GM18498 (cell line): ENCODE measurements at regions not wholly inside any gene's neighbourhood (a gene's known extent, or its start where the extent isn't known, plus 50 kb on each side); places are given as distances from the start of the nearest gene placed in this dataset.
A peak's percentile ranks its signal among the peaks of the same experiment; 100 is the strongest.

Experiments used
- ATAC-seq: cut with Tn5 transposase; IDR thresholded peaks from one replicate; pipeline ENCODE4 v1.9.1; 2021; ENCODE audit warnings: mild to moderate bottlenecking, moderate library complexity; ENCODE audit not compliant: unreplicated experiment

DNA sequence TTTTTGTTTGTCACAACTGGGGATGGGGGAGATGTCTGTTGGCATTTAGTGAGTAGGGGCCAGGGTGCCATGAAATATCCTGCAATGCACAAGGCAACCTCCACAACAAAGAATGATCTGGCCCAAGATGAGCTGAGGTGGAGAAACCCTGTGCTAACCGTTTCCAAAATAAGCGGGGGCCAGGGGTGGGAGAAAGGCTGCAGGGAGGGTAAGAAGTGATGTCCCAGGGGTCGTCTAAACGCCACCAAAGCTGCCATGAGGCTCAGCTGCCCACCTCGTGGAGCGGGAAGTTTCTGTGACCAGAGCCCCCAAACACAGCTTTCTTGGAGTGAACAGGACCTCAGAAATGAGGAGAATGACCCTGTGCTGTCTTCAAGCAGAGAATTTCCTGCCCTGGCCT is 76.5 kb upstream of the CDH5 start:
- no peak for ATAC-seq

DNA sequence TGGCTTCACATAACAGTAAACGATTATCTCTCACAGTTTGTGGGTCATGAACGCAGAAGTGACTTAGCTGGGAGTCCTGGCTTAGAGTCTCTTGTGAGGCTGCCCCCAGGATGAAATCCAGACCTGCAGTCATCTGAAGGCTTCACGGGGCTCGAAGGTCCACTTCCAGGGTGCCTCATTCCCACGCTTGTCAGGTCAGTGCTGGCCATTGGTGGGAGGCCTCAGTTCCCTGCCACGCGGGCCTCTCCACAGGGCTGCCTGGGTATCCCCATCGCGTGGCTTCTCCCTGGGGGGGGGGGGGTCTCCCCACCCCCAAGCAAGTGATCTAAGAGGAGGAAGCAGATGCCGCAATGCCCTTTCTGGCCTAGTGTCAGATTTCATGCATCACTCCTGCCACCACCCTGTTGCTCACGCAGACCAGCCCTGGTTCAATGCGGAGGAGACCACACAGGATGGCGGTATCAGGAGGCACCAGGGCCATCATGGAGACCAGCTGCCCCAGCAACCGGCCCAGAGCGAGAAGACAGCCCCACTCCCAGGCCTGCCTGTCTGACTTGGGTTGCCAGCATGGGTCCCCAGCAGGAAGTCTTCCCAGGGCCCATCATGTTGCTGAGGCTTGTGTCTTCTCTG is 77.3 kb upstream of the CDH5 start:
- no peak for ATAC-seq

DNA sequence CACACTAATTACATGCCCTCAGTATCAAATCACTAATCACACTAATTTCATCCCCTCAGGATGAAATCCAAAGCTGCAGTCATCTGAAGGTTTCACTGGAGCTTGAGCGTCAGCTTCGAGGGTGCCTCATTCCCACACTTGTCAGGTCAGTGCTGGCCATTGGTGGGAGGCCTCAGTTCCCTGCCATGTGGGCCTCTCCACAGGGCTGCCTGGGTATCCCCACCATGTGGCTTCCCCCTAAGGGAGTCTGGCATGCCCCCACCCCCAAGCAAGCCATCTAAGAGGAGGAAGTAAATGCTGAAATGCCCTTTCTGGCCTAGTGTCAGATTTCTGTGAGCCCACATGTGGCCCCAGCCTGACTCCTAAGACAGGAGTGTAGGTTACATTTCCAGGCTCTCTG is 78.6 kb upstream of the CDH5 start:
- no peak for ATAC-seq

DNA sequence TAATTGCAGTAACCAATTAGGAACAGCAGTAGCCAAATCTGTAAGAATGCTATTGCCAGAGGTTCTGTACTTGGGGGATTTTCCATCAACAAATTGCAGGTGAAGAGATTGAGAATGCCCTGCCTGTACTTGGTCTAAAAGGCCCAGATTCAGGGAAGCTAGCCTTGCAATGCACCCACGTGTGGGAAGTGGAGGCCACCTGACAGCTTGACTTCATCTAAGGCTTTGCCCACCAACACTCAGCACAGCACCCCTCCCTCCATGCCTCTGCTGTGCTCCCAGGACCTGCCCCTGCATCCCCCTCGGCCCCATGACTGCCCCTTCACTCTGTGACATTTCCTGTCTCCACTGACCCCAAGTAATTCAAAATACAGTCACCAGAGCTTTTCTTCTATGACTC is 79.1 kb upstream of the CDH5 start:
- ATAC-seq, result no peak

DNA sequence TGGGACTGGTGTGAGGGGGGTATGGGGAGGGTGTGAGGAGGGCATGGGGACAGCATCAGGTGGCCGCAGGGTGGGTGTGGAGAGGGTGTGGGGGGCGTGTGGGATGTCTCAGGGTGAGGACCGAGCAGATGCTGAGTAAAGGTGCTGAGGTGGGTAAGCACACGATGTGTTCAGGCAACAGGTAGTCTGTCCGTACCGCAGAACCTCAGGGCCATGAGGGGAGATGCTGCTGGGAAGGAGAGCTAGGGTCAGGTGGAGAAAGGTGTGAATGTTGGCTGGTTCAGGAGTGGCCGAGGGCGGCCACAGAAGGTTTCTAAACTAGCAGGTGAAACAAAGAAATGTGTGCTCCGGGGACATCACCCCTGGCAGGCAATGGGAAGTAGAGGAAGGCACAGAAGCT is 80.0 kb upstream of the CDH5 start:
- no peak for ATAC-seq

DNA sequence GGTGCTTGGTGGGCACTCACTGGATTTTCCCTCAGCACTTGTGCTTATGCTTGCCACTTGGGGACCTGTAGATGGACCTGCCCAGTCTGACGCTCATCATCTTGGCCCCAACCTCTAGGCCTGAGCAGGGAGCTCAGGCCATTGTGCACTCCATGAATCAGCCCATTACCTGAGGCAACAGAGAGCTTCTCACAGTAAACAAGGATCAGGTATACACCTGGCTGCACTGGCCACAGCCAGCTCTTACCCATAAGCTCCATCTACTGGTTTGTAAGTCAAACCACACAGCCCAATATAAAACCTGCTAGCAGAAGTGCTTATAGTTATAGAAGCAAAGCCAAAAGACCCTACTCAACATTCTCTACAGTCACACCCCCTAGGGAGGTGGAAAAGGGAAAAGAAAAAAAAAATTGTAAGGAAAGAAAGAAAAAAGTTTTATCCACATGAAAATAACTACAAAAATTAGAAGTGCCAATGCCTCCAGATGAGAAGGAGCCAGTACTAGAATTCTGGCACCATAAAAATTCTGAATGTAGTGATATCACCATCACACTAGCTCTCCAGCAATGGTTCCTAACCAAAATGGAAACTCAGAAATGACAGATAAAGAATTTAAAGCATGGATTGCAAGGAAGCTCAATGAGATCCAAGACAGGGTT is 87.8 kb upstream of the CDH5 start:
- ATAC-seq, result no peak

DNA sequence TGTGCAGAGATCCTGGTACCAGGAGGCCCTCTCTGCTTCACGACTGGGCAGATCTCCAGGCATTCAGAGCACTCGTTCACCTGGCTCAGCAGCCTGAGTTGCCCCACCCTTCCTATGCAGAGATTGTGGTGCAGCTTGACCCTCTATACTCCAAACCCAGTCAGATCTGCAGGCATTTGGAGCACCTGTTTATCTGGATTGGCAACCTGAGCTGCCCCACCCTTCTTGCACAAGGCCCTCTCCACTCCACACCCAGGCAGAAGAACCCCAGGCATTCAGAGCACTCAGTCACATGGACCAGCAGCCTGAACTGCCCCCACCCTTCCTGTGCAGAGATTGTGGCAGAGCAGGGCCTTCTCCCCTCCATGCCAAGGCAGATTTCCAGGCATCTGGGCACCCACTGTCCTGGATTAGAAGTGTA is 88.4 kb upstream of the CDH5 start:
- no peak for ATAC-seq

DNA sequence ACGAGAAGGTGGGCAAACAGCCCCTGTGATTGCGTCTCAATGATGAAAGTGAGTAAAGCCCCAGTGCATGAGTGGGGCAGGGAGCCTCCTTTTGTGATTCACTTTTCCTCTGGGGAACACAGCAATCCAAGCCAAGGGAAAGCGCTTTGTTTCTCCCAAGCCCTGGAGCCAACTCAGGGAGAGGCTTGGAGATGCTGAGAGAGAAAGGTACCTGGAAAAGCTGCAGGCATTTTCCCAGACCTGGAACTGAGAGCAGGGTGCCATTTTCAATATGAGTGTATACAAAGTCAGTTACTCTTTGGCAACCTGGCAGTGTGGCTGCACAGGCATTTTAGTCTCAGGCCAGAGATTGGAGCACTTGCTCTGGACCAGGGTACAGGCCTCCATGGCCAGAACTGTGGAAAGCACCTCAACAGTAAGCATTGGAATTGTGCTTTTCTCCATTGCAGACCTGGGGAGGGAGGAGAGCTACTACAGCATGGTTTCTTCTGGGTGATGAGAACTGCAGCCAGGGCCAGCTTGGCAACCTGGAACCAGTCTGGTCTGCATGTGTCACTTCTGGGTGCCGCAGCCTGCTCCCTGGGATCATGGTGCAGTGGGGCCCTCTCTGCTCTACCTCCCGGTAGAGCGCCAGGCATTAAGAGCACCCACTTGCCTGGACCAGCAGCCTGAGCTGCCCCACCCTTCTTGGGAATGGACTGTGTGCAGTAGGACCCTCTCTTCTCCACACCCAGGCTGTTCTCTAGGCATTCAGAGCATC is 89.0 kb upstream of the CDH5 start:
- ATAC-seq, result no peak

DNA sequence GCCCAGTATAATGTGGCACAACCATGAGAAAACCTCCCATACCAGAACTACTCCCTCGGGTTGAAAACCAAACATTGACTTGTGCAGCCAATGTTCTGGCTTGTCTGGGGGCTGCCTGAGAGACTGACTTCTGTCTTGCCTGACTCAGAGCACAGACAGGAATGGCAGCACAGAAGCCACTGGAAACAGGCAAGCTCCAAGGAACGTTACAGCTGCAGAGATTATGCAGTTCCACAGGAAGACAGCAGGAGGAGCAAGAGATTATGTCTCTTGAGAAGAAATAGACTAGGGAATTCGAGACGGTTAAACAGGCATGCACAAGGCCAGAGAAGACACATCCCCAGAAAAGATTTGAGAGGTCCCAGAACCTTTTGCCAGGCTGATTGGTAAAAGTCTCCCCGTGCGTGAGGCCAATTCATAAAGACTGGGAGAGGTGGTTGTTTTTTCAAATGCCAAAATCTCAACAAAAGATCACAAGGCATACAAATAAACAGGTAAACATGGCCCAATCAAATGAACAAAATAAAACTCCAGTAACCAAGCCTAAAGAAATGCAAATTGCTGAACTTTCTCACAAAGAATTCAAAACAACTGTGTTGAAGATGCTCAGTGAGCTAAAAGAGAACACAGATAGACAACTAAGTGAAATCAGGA is 90.6 kb upstream of the CDH5 start:
- no peak for ATAC-seq

DNA sequence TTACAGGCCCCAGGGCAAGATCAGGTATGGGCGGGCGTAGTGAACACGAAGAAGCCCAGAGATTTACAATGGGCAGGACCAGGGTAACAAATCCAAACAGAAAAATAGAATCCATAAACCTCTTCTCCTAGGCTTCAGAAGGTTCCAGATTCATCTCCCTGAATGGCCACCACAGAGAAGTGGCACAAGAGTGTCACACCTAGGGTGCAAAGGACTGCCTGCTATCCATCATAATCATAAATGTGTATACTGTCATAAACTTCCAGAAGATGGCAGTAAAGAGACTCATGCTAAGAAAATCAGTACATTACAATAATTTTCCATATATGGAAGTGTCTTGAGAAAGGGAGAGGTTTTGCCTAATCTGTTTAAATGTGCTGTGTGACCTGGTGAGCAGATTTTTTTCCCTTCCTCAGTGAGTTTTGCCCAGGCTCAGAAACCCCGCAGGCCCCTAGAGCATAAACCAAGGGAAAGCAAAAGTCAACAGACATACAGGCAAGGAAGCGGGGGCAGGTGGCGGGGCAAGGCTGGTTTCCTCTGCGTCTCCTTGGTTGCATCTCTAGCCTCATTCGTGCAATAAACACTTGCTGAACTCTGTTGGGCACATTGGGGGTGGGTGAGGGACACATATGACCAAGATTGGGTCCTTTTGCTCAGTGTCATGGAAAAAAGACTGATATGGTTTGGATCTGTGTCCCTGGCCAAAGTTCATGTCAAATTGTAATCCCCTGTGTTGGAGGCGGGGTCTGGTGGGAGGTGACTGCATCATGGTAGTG is 92.0 kb upstream of the CDH5 start:
- ATAC-seq, result no peak

DNA sequence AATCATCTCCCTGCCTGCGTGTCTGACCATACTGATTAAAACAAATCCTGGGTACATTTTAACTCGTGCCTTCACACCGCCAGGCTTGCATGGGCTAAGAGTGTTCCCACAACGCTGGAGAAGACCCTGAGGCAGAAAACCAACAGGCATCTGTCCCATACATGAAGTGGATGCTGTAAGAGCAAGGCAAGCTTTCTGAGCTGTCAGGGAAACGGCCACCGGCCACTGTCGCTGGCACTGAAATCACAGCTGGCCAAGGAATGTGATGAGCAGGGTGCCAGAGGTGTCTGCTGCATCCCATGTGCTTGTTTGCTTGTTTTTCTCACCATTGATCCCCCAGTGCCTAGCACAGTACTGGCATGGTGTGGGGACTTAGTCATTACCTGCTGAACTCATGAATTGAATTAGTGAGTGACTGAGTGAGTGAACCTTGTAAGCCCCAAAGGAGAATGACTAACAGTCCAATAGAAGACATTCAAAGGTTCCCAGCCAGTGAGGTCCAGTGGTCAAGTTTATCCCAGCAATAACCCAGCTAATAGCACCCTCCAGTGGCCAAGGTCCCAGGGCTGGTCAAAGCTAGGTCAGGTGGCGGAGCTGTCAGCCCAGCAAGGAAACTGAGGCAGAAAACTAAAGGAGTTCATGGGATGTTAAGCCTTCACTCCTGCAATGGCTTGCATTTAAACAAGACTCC is 92.7 kb upstream of the CDH5 start:
- ATAC-seq, result no peak

DNA sequence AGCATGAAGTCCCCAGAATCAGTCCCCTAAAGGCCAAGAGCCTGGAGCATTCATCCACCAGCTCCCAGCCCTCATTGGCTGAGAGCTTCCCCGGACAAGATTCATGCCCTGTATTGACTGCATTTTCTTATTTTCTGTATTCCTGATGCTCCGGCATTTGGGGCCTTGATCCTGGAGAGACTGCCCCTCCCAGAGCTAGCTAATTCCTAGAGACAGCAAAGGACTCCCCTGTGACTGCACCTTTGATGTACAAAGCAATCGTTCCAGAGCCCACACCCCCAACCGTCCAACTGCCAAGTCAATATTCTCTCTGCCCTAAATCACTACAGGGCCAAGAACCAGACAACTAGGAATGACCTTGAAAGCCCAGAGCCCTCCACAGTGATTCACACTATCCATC is 93.4 kb upstream of the CDH5 start:
- ATAC-seq, result no peak

DNA sequence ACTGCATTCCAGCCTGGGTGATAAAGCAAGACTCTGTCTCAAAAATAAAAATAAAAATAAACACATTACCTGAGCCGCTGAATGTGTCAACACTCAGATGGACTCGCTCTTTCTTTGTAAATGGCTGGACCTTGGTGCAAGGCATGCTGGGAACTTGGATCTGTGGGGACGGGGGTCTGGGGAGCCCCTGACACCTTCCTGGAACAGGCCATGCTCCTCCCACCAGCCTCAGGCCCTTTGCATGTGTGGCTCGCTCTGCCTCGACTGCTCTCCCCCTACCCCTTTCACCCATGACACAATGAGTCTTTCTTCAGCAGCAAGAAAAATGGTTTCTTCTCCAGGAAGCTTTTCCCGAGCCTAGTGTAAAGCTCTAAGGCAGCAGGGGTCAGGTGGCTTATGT is 94.0 kb upstream of the CDH5 start:
- ATAC-seq, result no peak

DNA sequence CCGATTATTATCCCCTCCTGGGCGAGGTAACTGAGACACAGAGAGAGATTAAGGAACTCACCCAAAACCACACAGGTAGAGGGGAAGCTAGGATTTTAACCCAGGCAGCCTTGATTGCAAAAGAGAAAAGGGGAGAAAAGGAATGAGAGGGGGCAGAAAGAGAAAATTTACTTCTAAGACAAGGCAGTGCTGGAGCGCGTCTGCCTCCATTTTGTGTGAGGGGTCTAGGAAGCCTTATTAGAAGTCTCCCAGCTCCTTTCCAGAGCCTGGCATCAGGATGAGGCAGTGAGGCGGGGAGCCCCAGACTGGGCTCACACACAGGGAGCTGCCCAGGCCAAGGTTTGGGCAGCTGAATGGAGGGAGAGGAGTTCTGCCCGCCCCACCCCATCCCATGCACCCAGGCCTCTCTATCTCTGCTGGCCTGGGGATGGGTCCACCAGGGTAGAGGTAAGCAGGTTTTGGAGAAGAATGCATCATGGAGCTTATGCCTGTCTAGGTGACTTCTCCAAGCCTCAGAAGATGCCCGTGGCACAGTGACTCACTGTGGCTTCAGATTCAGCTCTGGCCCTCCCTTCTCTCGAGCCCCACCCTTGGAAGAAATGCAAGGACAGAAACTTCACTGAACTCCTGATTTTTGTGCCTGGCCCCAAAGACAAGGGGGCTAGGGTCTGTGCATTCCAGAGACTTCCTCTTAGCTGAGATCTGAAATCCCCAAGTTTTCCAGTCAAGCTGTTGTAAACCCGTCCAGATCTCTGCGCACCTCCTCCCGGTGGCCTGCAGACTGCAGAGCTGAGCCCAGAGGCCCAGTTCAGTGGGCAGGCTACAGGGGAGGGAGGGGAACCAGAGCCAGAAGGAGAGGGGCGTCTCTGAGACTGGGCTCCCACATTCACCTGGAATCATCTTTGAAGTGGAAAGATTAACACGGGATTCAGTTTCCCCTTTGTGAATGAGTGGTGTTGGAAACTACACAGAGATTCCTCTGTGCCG is 95.1 kb upstream of the CDH5 start:
- no peak for ATAC-seq

DNA sequence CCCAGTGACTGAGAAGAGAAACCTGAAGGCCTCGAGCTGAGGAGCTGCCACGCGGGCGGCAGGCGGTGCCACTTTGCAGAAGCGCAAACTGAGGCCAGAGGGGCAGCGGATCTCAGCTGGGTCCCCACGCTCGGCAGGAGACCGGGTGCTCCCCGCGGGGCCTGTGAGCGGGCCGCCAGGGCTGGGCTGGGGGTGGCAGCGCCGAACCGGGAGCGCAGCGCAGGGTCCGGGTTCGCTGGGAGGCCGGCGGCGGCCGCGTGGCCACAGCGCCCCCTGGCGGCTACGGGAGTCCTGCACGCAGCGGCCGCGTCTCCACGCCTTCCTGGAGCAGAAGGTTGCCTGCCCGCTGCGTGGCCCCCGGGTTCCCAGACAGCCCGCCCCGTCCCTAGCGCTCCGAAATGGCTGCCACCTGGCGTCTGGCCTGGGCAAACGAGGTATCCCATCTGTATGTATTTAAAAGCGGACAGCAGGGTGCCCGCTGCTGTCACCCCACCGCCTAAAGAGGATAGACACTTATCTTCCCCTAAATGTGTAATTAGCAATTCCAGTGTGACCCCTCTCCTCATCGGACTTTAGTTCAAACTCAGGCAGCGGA is 96.1 kb upstream of the CDH5 start:
- ATAC-seq, result peak; percentile 71

DNA sequence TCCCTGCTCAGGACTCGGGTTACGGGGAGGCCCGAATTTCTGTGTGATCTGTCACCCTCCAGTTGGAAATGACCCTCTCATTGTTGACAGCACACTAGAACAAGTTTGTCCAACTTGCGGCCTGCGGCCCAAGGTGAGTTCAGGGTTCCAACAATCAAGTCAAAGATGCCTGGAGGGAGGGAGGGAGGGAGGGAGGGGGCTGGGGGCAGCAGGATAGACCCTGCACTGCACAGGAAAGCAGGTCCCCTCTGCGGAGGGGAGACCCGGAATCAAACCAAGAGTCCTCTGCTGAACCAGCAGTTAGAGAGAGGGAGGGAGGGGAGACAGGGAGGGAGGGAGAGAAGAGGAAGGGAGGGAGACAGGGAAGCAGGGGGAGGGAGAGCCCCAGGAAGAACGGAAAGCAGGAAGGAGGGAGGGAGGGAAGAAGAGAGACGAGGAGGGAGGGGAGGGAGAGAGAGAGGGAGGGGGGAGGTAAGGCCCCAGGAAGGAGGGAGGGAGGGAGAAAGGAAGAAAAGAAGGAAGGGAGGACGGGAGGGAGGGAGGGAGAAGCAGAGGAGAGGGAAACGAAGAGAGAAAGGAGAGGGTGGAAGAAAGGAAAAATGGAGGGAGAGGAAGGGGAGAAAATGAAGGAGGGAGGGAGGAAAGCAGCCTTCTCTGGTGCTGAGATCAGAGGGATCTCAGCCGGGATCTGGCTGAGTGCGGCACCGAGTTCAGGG is 96.7 kb upstream of the CDH5 start:
- ATAC-seq, result no peak

DNA sequence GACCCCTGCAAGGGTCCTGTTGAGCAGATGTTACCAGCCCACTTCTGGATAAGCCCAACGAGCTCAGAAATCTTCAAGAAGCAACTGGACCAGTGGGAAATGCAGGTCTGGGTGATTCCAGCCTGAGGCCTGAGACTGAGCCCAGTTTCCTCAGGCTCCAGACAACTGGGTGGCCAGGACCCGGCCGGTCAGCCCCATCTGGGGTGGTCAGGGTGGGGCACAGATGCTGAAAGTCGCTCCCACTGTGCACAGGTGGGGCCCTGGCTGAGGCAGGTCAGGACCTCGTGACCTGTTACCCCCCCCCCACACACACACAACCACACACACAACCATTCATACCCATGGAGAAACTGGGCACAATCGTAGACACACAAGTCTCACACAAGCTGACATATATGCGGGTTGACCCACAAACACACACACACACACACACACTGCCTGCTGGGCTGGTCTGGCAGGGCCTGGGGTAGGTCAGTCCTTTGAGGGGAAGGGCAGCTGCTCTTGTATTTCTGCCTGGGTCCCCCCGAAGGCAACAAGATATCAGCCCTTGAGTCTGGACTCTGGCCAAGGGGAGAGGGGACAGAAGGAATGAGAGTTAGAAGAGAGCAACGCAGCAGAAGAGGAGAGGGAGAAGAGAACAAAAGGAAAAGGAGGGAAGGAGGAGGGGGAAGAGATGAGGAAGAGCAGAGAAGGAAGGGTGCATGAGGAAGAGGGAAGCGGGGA is 99.0 kb upstream of the CDH5 start:
- ATAC-seq, result no peak
